PC-3 (cell line): ENCODE measurements at regions not wholly inside any gene's neighbourhood (a gene's known extent, or its start where the extent isn't known, plus 50 kb on each side); places are given as distances from the start of the nearest gene placed in this dataset.

Experiments
- ATAC-seq: fragments of 200-7000 bp; cut with Tn5 transposase; 2 replicates; pipeline ENCODE4 v1.9.1; 2020; ENCODE audit warnings: mild to moderate bottlenecking, moderate library complexity
- BruUV-seq: library from RNA; stranded (reverse); fragments of 400-500 nt; replicated peaks from 2 replicates; lab custom pipeline; 2021; lab: Mats Ljungman, UMichigan
- CTCF ChIA-PET: fragments of 300-600 bp; sonication (Branson Sonifier 250); formaldehyde crosslinking; loops from one replicate; lab custom pipeline; 2022; ENCODE audit warnings: antibody characterized with exemption; lab: Charles Lee
- POLR2A ChIA-PET: fragments of 300-600 bp; sonication (Branson Sonifier 250); formaldehyde crosslinking; loops from one replicate; lab custom pipeline; 2022; ENCODE audit warnings: antibody characterized with exemption; ENCODE audit not compliant: unreplicated experiment; lab: Charles Lee
- DNase-seq: peaks from one replicate; pipeline ENCODE4 v3.0.0-alpha.2; 2015
- H2AFZ ChIP-seq: fragments of 300-600 bp; sonication (generic); 2 replicates; pipeline ENCODE4 v1.6.0; 2016; ENCODE audit warnings: antibody characterized with exemption, low read length
- H3F3A ChIP-seq: fragments of 300-600 bp; sonication (generic); one replicate; pipeline ENCODE4 v1.6.0; 2017; ENCODE audit warnings: antibody characterized with exemption, low read length, control low read depth, mild to moderate bottlenecking; ENCODE audit not compliant: unreplicated experiment
- H3K27ac ChIP-seq: fragments of 300-600 bp; sonication (generic); 2 replicates; pipeline ENCODE4 v1.5.1; 2016; ENCODE audit warnings: mild to moderate bottlenecking, low read length
- H3K27me3 ChIP-seq: fragments of 300-600 bp; sonication (generic); 2 replicates; pipeline ENCODE4 v1.6.1; 2016; ENCODE audit warnings: low read length, mixed read lengths
- H3K36me3 ChIP-seq: fragments of 300-600 bp; sonication (generic); 2 replicates; pipeline ENCODE4 v1.6.1; 2016; ENCODE audit warnings: low read depth, mixed run types, low read length, mixed read lengths
- H3K4me1 ChIP-seq: fragments of 300-600 bp; sonication (generic); 2 replicates; pipeline ENCODE4 v1.5.1; 2016; ENCODE audit warnings: low read length; ENCODE audit not compliant: insufficient read depth
- H3K4me2 ChIP-seq: fragments of 300-600 bp; sonication (generic); 2 replicates; pipeline ENCODE4 v1.6.0; 2016; ENCODE audit warnings: low read length
- H3K4me3 ChIP-seq: fragments of 300-600 bp; sonication (generic); 2 replicates; pipeline ENCODE4 v1.5.1; 2016; ENCODE audit warnings: mild to moderate bottlenecking, low read length, mixed read lengths
- H3K79me2 ChIP-seq: fragments of 300-600 bp; sonication (generic); 2 replicates; pipeline ENCODE4 v1.6.1; 2017; ENCODE audit warnings: low read length, mixed read lengths
- H3K9ac ChIP-seq: fragments of 300-600 bp; sonication (generic); 2 replicates; pipeline ENCODE4 v1.6.0; 2016; ENCODE audit warnings: mild to moderate bottlenecking, low read length
- H3K9me2 ChIP-seq: fragments of 300-600 bp; sonication (generic); replicated peaks from 2 replicates; pipeline ENCODE4 v1.6.1; 2016; ENCODE audit warnings: mixed run types, low read length, mixed read lengths
- H3K9me3 ChIP-seq: fragments of 300-600 bp; sonication (generic); 2 replicates; pipeline ENCODE4 v1.6.1; 2016; ENCODE audit warnings: low read length, mixed read lengths
- H4K20me1 ChIP-seq: fragments of 300-600 bp; sonication (generic); 2 replicates; pipeline ENCODE4 v1.6.1; 2016; ENCODE audit warnings: low read length, mixed read lengths
- CTCF ChIP-seq: fragments of 300-600 bp; sonication (generic); conservative IDR thresholded peaks from 2 replicates; pipeline ENCODE4 v1.5.1; 2017; ENCODE audit warnings: antibody characterized with exemption, low read depth, mild to moderate bottlenecking, low read length
- EZH2 ChIP-seq: fragments of 300-600 bp; sonication (generic); IDR thresholded peaks from one replicate; pipeline ENCODE4 v1.6.1; 2017; ENCODE audit warnings: antibody characterized with exemption, mild to moderate bottlenecking, low read length; ENCODE audit not compliant: unreplicated experiment
- EZH2phosphoT487 ChIP-seq: fragments of 300-600 bp; sonication (generic); IDR thresholded peaks from 2 replicates; pipeline ENCODE4 v1.6.1; 2018; ENCODE audit warnings: mild to moderate bottlenecking, antibody characterized with exemption, low read length, borderline replicate concordance
- intact Hi-C: fragments of 100-400 bp; cut with micrococcal nuclease; formaldehyde crosslinking; loops from 2 replicates; pipeline ENCODE4 v1.9.0; 2023

DNA sequence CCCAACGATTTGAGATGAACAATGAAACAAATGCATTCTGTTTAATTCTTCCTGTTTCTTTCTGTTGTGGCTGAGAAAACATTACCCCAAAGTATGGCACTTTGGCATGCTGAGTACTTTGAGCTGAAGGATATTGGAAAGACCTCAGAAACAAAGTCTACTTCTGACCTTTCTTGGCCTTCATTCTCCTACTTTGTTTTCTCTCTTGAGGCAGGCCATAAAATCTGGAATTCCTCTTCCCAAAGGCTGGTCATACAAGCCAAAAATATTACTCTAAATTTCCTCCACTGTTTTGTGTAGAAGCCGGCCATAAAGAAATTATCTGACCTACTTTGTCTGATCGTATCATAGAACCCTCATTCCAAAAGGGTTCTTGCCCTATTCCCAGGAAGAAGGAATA lies 1048.2 kb downstream of the TECRL start:
- Histone ChIP-seq H3K27me3 (no peaks in the 10 kb centered on the region), H3K9me2 (no peaks in the 10 kb centered on the region), H3K36me3 (no peaks in the 10 kb centered on the region), H2AFZ (no peak overlapping the region), H3K9me3 (no peaks in the 10 kb centered on the region), H3K79me2 (no peaks in the 10 kb centered on the region), H4K20me1 (no peaks in the 10 kb centered on the region), H3K4me1 (no peaks in the 10 kb centered on the region), H3K4me2 (no peak overlapping the region), H3F3A (no peaks in the 10 kb centered on the region), H3K27ac (no peak overlapping the region), H3K4me3 (no peak overlapping the region), H3K9ac (no peak overlapping the region)
- no peak for ATAC-seq
- intact Hi-C loops: no loop called here
- TF ChIP-seq EZH2 (no peak), CTCF (no peak), EZH2phosphoT487 (no peak)
- POLR2A ChIA-PET: no interaction called here
- BruUV-seq: no TSS peak
- CTCF ChIA-PET: no interaction called here
- no peak for DNase-seq

- Histone ChIP-seq H3K9ac (no peak overlapping the region), H3K9me3 (peaks cover 14% of the 10 kb centered on the region; the same call in 1 of the 2 replicates), H3K27ac (no peak overlapping the region), H3K4me1 (no peaks in the 10 kb centered on the region), H3K27me3 (no peaks in the 10 kb centered on the region), H3K36me3 (no peaks in the 10 kb centered on the region), H3F3A (no peaks in the 10 kb centered on the region), H4K20me1 (no peaks in the 10 kb centered on the region), H3K4me2 (no peak overlapping the region), H3K9me2 (no peaks in the 10 kb centered on the region), H2AFZ (no peak overlapping the region), H3K79me2 (no peaks in the 10 kb centered on the region), H3K4me3 (no peak overlapping the region)
- TF ChIP-seq CTCF (no peak), EZH2phosphoT487 (no peak), EZH2 (no peak)
- no TSS peak for BruUV-seq
- ATAC-seq (no peak), DNase-seq (no peak)
- intact Hi-C loops: no loop called here
- ChIA-PET POLR2A (no interaction called here), CTCF (no interaction called here)
Observed at GRCh38 chr4:63349674-63350025, 1059.6 kb downstream of the TECRL start.

- ATAC-seq (no peak), DNase-seq (no peak)
- H3K4me2 ChIP-seq: no peak overlapping the region
- H4K20me1 ChIP-seq: no peaks in the 10 kb centered on the region
- intact Hi-C loops: no loop called here
- TF ChIP-seq CTCF (no peak), EZH2 (no peak), EZH2phosphoT487 (no peak)
- H3F3A ChIP-seq: no peaks in the 10 kb centered on the region
- H2AFZ ChIP-seq: no peak overlapping the region
- no peaks in the 10 kb centered on the region for H3K4me1 ChIP-seq
- H3K79me2 ChIP-seq: no peaks in the 10 kb centered on the region
- H3K36me3 ChIP-seq: no peaks in the 10 kb centered on the region
- CTCF ChIA-PET: no interaction called here
- H3K9me3 ChIP-seq: peaks cover 19% of the 10 kb centered on the region; the same call in 1 of the 2 replicates
- H3K9ac ChIP-seq: no peak overlapping the region
- H3K4me3 ChIP-seq: no peak overlapping the region
- H3K27ac ChIP-seq: no peak overlapping the region
- no peaks in the 10 kb centered on the region for H3K9me2 ChIP-seq
- POLR2A ChIA-PET: no interaction called here
- no TSS peak for BruUV-seq
- H3K27me3 ChIP-seq: no peaks in the 10 kb centered on the region
Observed at GRCh38 chr4:63348735-63349673, 1060.2 kb downstream of the TECRL start.
